ENCODE measurements at regions not wholly inside any gene's neighbourhood (a gene's known extent, or its start where the extent isn't known, plus 50 kb on each side); places are given as distances from the start of the nearest gene placed in this dataset.
"Not testable (repeated sequence)": the region's sequence is repeated elsewhere in the genome, so short reads cannot be mapped to it uniquely, and the experiment has no call there.

DNA sequence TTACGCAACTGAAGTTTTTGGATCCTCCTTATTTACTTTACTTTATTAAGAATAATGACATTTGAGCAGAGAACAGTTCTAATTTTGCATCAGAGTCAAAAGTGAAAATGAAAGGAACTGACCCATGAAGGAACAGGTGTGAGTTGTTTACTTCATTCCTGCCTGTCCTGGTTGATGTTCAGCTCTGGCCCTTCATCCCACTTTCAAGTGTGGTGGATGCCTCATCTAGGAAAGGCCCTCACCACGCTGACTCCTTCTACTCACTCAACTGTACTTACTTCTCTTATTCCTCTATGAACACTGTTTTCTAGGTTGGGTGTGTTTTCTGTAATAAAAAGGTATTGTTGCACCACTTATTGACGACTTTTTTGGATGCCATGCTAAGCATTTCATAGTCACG lies 61.8 kb upstream of the PLEKHG4B start:
- DNase-seq (ENCODE audit: low spot score), result no peak
- WGBS, result 48% methylated on average over 4 of the region's 4 CpGs
- H3K9me3 ChIP-seq (ENCODE audit: control insufficient read depth in 4 of 4, low read length in 3 of 4), result no peaks in the 10 kb centered on the region
- H3K4me3 ChIP-seq (ENCODE audit: low read depth in 1 of 3, low read length in 3 of 3), result no peak overlapping the region
- H3K27me3 ChIP-seq (ENCODE audit: control insufficient read depth in 4 of 4, insufficient read depth in 4 of 4, low read length in 3 of 4), result no peaks in the 10 kb centered on the region
- no peaks in the 10 kb centered on the region for H3K4me1 ChIP-seq (ENCODE audit: control insufficient read depth in 4 of 4, insufficient read depth in 4 of 4, low read length in 3 of 4)
- H3K36me3 ChIP-seq (ENCODE audit: control insufficient read depth in 4 of 4, insufficient read depth in 3 of 4, low read depth in 1 of 4, low read length in 3 of 4), result no peaks in the 10 kb centered on the region
- H3K9ac ChIP-seq (ENCODE audit: low read depth in 1 of 2, low read length in 2 of 2), result no peak overlapping the region
- H3K27ac ChIP-seq (ENCODE audit: low read depth in 1 of 2, low read length in 2 of 2), result no peak overlapping the region
- TF ChIP-seq, protein P1, sequence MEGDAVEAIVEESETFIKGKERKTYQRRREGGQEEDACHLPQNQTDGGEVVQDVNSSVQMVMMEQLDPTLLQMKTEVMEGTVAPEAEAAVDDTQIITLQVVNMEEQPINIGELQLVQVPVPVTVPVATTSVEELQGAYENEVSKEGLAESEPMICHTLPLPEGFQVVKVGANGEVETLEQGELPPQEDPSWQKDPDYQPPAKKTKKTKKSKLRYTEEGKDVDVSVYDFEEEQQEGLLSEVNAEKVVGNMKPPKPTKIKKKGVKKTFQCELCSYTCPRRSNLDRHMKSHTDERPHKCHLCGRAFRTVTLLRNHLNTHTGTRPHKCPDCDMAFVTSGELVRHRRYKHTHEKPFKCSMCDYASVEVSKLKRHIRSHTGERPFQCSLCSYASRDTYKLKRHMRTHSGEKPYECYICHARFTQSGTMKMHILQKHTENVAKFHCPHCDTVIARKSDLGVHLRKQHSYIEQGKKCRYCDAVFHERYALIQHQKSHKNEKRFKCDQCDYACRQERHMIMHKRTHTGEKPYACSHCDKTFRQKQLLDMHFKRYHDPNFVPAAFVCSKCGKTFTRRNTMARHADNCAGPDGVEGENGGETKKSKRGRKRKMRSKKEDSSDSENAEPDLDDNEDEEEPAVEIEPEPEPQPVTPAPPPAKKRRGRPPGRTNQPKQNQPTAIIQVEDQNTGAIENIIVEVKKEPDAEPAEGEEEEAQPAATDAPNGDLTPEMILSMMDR (IDR thresholded peaks at IDR 0.05; ENCODE audit: low read depth, low read length, missing input control), result no peak
- TF ChIP-seq FOXA1 (IDR thresholded peaks at IDR 0.05) (no peak), NR2F2 (IDR thresholded peaks at IDR 0.05) (no peak), RAD21 (IDR thresholded peaks at IDR 0.05) (no peak), YY1 (IDR thresholded peaks at IDR 0.05) (no peak), HNF4A (conservative IDR thresholded peaks at IDR 0.05) (no peak), HNF4G (IDR thresholded peaks at IDR 0.05) (no peak), GABPA (IDR thresholded peaks at IDR 0.05 in 1 of 2, conservative IDR thresholded peaks at IDR 0.05 in 1 of 2) (no peak)
- TF ChIP-seq, protein P2, sequence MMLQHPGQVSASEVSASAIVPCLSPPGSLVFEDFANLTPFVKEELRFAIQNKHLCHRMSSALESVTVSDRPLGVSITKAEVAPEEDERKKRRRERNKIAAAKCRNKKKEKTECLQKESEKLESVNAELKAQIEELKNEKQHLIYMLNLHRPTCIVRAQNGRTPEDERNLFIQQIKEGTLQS (IDR thresholded peaks at IDR 0.05), result no peak

- not testable (repeated sequence) for H3K27ac ChIP-seq (ENCODE audit: low read depth in 1 of 2, low read length in 2 of 2); DNase-seq (ENCODE audit: low spot score); H3K4me3 ChIP-seq (ENCODE audit: low read depth in 1 of 3, low read length in 3 of 3); H3K4me1 ChIP-seq (ENCODE audit: control insufficient read depth in 4 of 4, insufficient read depth in 4 of 4, low read length in 3 of 4); H3K9ac ChIP-seq (ENCODE audit: low read depth in 1 of 2, low read length in 2 of 2); H3K9me3 ChIP-seq (ENCODE audit: control insufficient read depth in 4 of 4, low read length in 3 of 4); H3K36me3 ChIP-seq (ENCODE audit: control insufficient read depth in 4 of 4, insufficient read depth in 3 of 4, low read depth in 1 of 4, low read length in 3 of 4); H3K27me3 ChIP-seq (ENCODE audit: control insufficient read depth in 4 of 4, insufficient read depth in 4 of 4, low read length in 3 of 4)
- 67% methylated on average over 6 of the region's 6 CpGs for WGBS
Measured at GRCh38 chr5:30556-30955, 61.4 kb upstream of the PLEKHG4B start.

DNA sequence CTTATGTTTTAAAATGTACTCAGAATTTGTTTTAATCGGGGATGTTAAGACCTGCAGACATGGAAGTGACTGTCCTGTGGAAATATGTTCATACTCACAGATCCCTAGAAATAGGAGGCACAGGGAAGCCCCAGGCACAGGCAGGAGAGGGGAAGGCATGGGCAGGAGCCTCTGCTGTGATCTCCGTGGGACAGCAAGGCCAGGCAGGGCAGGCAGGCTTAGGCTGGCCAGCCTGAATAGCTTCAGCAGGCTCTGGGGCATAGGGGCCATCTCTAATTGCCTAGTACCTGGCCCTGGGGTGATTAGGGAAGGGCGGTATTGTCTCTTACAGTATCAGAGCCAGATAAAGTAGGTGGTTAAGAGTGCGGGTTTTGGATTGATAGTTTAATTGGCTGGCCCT lies 59.8 kb upstream of the PLEKHG4B start:
- Histone ChIP-seq H3K27ac (ENCODE audit: low read depth in 1 of 2, low read length in 2 of 2) (no peak overlapping the region), H3K9ac (ENCODE audit: low read depth in 1 of 2, low read length in 2 of 2) (no peak overlapping the region), H3K4me3 (ENCODE audit: low read depth in 1 of 3, low read length in 3 of 3) (no peak overlapping the region), H3K4me1 (ENCODE audit: control insufficient read depth in 4 of 4, insufficient read depth in 4 of 4, low read length in 3 of 4) (no peaks in the 10 kb centered on the region), H3K36me3 (ENCODE audit: control insufficient read depth in 4 of 4, insufficient read depth in 3 of 4, low read depth in 1 of 4, low read length in 3 of 4) (no peaks in the 10 kb centered on the region), H3K9me3 (ENCODE audit: control insufficient read depth in 4 of 4, low read length in 3 of 4) (no peaks in the 10 kb centered on the region), H3K27me3 (ENCODE audit: control insufficient read depth in 4 of 4, insufficient read depth in 4 of 4, low read length in 3 of 4) (no peaks in the 10 kb centered on the region)
- WGBS, result 67% methylated on average over 4 of the region's 4 CpGs
- no peak for TF ChIP-seq GABPA (IDR thresholded peaks at IDR 0.05 in 1 of 2, conservative IDR thresholded peaks at IDR 0.05 in 1 of 2)
- no peak for TF ChIP-seq SP1 (IDR thresholded peaks at IDR 0.05)
- TF ChIP-seq TAF1 (conservative IDR thresholded peaks at IDR 0.05), result no peak
- TF ChIP-seq, protein P2 (IDR thresholded peaks at IDR 0.05), result no peak
- no peak for TF ChIP-seq NR2F2 (IDR thresholded peaks at IDR 0.05)
- TF ChIP-seq YY1 (IDR thresholded peaks at IDR 0.05), result no peak
- TF ChIP-seq HNF4A (conservative IDR thresholded peaks at IDR 0.05), result no peak
- no peak for TF ChIP-seq HNF4G (IDR thresholded peaks at IDR 0.05)
- TF ChIP-seq, protein P1 (IDR thresholded peaks at IDR 0.05; ENCODE audit: low read depth, low read length, missing input control), result no peak
- TF ChIP-seq RXRA (IDR thresholded peaks at IDR 0.05), result no peak
- TF ChIP-seq EGR1 (IDR thresholded peaks at IDR 0.05; ENCODE audit: low read depth in 2 of 2), result no peak
- TF ChIP-seq FOXA2 (IDR thresholded peaks at IDR 0.05), result no peak
- no peak for TF ChIP-seq MAX (IDR thresholded peaks at IDR 0.05)
- TF ChIP-seq RAD21 (IDR thresholded peaks at IDR 0.05), result no peak
- TF ChIP-seq JUND (IDR thresholded peaks at IDR 0.05), result no peak
- TF ChIP-seq, protein P3, sequence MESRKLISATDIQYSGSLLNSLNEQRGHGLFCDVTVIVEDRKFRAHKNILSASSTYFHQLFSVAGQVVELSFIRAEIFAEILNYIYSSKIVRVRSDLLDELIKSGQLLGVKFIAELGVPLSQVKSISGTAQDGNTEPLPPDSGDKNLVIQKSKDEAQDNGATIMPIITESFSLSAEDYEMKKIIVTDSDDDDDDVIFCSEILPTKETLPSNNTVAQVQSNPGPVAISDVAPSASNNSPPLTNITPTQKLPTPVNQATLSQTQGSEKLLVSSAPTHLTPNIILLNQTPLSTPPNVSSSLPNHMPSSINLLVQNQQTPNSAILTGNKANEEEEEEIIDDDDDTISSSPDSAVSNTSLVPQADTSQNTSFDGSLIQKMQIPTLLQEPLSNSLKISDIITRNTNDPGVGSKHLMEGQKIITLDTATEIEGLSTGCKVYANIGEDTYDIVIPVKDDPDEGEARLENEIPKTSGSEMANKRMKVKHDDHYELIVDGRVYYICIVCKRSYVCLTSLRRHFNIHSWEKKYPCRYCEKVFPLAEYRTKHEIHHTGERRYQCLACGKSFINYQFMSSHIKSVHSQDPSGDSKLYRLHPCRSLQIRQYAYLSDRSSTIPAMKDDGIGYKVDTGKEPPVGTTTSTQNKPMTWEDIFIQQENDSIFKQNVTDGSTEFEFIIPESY (IDR thresholded peaks at IDR 0.05), result no peak
- no peak for TF ChIP-seq FOXA1 (IDR thresholded peaks at IDR 0.05)
- no peak for TF ChIP-seq REST (IDR thresholded peaks at IDR 0.05)
- no peak for DNase-seq (ENCODE audit: low spot score)

Measured in liver (tissue), 8 donors.